ENCODE measurements at regions not wholly inside any gene's neighbourhood (a gene's known extent, or its start where the extent isn't known, plus 50 kb on each side); places are given as distances from the start of the nearest gene placed in this dataset.

GRCh38 chr9:29445751-29446150 is 1872.5 kb upstream of the C9orf72 start:
- Histone ChIP-seq H3K9ac (replicated peaks; ENCODE audit: extremely low read depth, insufficient read depth, low read length) (no peak overlapping the region), H3K4me1 (ENCODE audit: control insufficient read depth, extremely low read depth, insufficient read depth, low read length) (no peaks in the 10 kb centered on the region), H3K9me3 (replicated peaks; ENCODE audit: control insufficient read depth, insufficient read depth, low read length) (no peaks in the 10 kb centered on the region), H3K27ac (ENCODE audit: insufficient read depth, low read depth, low read length) (no peak overlapping the region), H3K4me2 (ENCODE audit: insufficient read depth, low read length) (no peak overlapping the region), H3K36me3 (ENCODE audit: control insufficient read depth in 2 of 2, extremely low read depth in 1 of 2, insufficient read depth in 2 of 2, low read length in 2 of 2) (no peaks in the 10 kb centered on the region), H3K79me2 (ENCODE audit: control insufficient read depth, insufficient read depth, low read length) (no peaks in the 10 kb centered on the region), H2AFZ (ENCODE audit: low read depth, low read length) (no peak overlapping the region), H3K4me3 (replicated peaks in 1 of 3; ENCODE audit: insufficient read depth in 1 of 3, low read depth in 1 of 3, low read length in 3 of 3) (no peak overlapping the region), H3K9me1 (replicated peaks; ENCODE audit: control insufficient read depth, extremely low read depth, insufficient read depth, low read length) (no peaks in the 10 kb centered on the region), H4K20me1 (replicated peaks; ENCODE audit: control insufficient read depth, extremely low read depth, insufficient read depth, low read length) (no peaks in the 10 kb centered on the region), H3K27me3 (ENCODE audit: control insufficient read depth in 2 of 2, insufficient read depth in 2 of 2, low read length in 2 of 2) (no peaks in the 10 kb centered on the region)
- dilution Hi-C loops (cut with MboI; ENCODE audit: extremely low pct_ligation_motif_present, low sequenced_read_pairs) (no loop called here), intact Hi-C loops (cut with micrococcal nuclease) (no loop called here)
- DNase-seq (ENCODE audit: low read depth, low spot score): no peak
- no peak for FAIRE-seq
- TF ChIP-seq FOS (IDR thresholded peaks at IDR 0.05; ENCODE audit: borderline replicate concordance, insufficient read depth, low read length) (no peak), POLR2A (IDR thresholded peaks at IDR 0.05; ENCODE audit: low read depth, low read length) (no peak), MAX (IDR thresholded peaks at IDR 0.05; ENCODE audit: insufficient read depth, insufficient read length) (no peak), POLR2AphosphoS5 (IDR thresholded peaks at IDR 0.05; ENCODE audit: insufficient read depth, low read depth, low read length) (no peak), EZH2 (IDR thresholded peaks at IDR 0.05; ENCODE audit: borderline replicate concordance, low read depth, low read length, severe bottlenecking) (no peak), JUN (IDR thresholded peaks at IDR 0.05; ENCODE audit: borderline replicate concordance, insufficient read depth, insufficient read length, low read depth) (no peak), CTCF (IDR thresholded peaks at IDR 0.05; ENCODE audit: extremely low read depth in 1 of 2, insufficient read depth in 1 of 2, low read depth in 1 of 2, low read length in 2 of 2) (no peak), MYC (IDR thresholded peaks at IDR 0.05; ENCODE audit: low read depth, low read length) (no peak), GATA2 (IDR thresholded peaks at IDR 0.05; ENCODE audit: insufficient read depth, insufficient read length, low read depth, low read length) (no peak)
- CTCF ChIA-PET: no interaction called here
- POLR2A ChIA-PET: no interaction called here
- BruUV-seq (replicated peaks): no TSS peak
